GM19324 (cell line): ENCODE measurements at regions not wholly inside any gene's neighbourhood (a gene's known extent, or its start where the extent isn't known, plus 50 kb on each side); places are given as distances from the start of the nearest gene placed in this dataset.

Source experiments
- ATAC-seq: cut with Tn5 transposase; IDR thresholded peaks from one replicate; pipeline ENCODE4 v1.9.1; 2021; ENCODE audit warnings: mild to moderate bottlenecking, moderate library complexity; ENCODE audit not compliant: unreplicated experiment, low FRiP score

GRCh38 chr5:53323511-53323910 is 156.9 kb upstream of the FST start:
- ATAC-seq, result peak; percentile 13

GRCh38 chr5:53323943-53324642 is 156.3 kb upstream of the FST start:
- peak; percentile 95 for ATAC-seq

GRCh38 chr5:53326424-53327153 is 153.8 kb upstream of the FST start:
- ATAC-seq, result no peak

GRCh38 chr5:53327811-53328334 is 152.6 kb upstream of the FST start:
- ATAC-seq, result no peak

GRCh38 chr5:53330491-53330890 is 149.9 kb upstream of the FST start:
- no peak for ATAC-seq

GRCh38 chr5:53331463-53331862 is 149.0 kb upstream of the FST start:
- ATAC-seq, result no peak

- no peak for ATAC-seq
These were observed 147.3 kb upstream of the FST start for GRCh38 chr5:53333160-53333559.

GRCh38 chr5:53334431-53334941 is 145.9 kb upstream of the FST start:
- ATAC-seq, result no peak

- no peak for ATAC-seq
These were observed 145.3 kb upstream of the FST start for GRCh38 chr5:53335115-53335514.

- ATAC-seq, result no peak
These were observed 142.6 kb upstream of the FST start for GRCh38 chr5:53337827-53338226.

- ATAC-seq, result no peak
These were observed 141.5 kb upstream of the FST start for GRCh38 chr5:53338971-53339370.

- no peak for ATAC-seq
These were observed 140.4 kb upstream of the FST start for GRCh38 chr5:53339962-53340540.

GRCh38 chr5:53340956-53341750 is 139.3 kb upstream of the FST start:
- ATAC-seq, result no peak

GRCh38 chr5:53342236-53342635 is 138.2 kb upstream of the FST start:
- no peak for ATAC-seq

- no peak for ATAC-seq
These were observed 137.2 kb upstream of the FST start for GRCh38 chr5:53343187-53343586.

GRCh38 chr5:53350368-53350767 is 130.1 kb upstream of the FST start:
- no peak for ATAC-seq

- no peak for ATAC-seq
These were observed 129.2 kb upstream of the FST start for GRCh38 chr5:53350991-53351770.

GRCh38 chr5:53355316-53355715 is 125.1 kb upstream of the FST start:
- ATAC-seq, result no peak

GRCh38 chr5:53355931-53356330 is 124.5 kb upstream of the FST start:
- no peak for ATAC-seq

GRCh38 chr5:53357439-53357838 is 123.0 kb upstream of the FST start:
- no peak for ATAC-seq
